ENCODE measurements at regions not wholly inside any gene's neighbourhood (a gene's known extent, or its start where the extent isn't known, plus 50 kb on each side); places are given as distances from the start of the nearest gene placed in this dataset.

DNA sequence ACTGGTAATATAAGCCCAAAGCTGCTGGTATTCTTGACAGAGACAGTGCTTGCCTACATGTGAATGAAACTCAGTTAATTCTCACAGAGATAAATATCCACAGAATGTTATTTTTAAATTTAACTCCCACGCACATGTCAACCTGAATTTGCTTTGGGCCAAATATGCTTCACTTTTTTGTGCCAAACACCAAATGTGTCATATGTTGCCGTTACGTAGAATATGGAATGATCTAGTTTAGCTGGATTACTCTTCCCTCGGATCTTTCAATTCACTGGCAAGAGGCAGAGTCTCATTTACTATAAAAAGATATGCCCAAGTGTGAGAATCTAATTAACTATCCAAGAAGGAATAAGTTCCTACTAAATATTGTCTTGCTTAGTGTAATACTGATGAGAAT lies 933.4 kb upstream of the COX7C start:
- intact Hi-C loops (cut with DNase I), result no loop called here
- DNase-seq (ENCODE audit: missing footprints), result no peak
- ATAC-seq, result no peak

DNA sequence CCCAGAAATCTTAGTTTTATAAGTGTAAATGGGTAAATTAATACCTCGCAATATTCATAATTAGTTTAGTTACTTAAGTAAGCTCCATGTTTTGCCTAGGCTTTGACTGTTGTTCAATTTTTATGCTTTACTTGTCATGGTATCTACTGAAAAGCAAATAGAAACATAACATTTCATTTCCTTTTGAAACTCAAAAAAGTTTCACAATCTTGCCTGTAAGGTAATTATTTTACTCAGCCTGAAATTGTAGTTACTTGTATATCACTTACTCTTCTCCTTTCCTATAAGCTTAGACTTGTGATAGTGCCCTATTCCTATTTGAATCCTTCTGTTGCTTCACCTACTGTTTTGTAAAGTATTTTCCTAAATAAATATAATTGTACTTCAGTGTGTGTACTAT lies 914.4 kb upstream of the COX7C start:
- intact Hi-C loops (cut with DNase I), result no loop called here
- ATAC-seq (no peak), DNase-seq (ENCODE audit: missing footprints) (no peak)

GRCh38 chr5:85709728-85710127 lies 908.0 kb upstream of the COX7C start:
- ATAC-seq, result no peak
- intact Hi-C loops (cut with DNase I), result no loop called here

DNA sequence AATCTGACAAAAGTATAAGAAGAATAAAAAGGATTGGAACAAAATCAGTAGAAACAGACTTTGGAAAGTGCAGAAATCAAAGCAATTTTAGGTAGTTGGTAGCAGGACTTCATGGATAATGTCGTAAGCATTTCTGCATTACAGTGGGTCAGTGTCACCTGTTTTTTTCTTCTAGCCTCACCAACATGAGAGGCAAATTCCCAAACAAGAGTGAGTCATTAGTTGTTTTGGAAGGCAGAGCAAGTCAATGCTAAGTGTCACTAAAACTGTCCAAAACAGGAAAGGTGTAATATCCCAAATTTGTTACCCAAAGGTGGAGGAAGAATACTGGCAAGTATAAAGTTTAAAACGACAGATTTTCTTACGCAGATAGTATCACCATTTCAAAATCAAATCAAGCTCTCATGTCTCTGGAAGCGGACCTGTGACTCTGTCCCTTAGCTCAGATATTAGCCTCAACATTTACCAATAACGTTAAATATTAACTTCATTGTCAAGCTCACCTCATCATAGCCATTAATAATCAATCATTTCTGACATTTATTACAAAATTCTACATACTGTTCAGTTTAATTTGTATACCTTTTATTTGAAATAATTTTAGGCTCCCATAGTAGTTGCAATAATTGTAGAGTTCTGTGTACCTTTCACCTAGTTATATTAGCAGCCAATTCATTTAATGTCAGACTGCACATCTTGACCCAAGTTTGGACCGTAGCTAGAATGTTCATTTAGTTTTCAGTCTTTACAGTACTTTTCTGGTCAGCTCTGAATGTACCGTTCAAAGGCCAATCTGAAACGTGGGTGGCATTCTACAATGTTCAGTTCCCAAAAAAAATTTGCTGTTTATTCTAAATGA lies 901.2 kb upstream of the COX7C start:
- ATAC-seq, result no peak
- no peak for DNase-seq (ENCODE audit: missing footprints)
- intact Hi-C loops (cut with DNase I), result no loop called here

More at GRCh38 chr5:85709728-85710127, 908.0 kb upstream of the COX7C start:
- no peak for DNase-seq (ENCODE audit: missing footprints)

DNA sequence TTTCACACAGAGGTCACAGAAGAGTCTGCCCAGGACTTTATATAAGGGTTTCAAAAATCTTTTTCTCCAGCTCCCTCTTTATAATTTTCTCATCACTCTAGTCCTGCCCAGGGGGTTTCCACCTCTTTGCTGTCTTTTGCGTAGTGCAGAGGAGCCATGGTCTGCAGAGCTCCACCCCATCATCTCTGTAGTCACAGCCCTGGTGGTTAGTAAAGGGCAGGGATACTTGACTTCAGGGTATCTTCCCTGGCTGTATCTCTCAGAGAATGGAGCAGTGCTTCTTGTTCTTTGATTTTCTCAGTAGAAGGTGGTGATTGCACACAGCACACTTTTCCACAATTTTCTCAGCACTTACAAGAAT lies 900.6 kb upstream of the COX7C start:
- ATAC-seq (no peak), DNase-seq (ENCODE audit: missing footprints) (no peak)
- intact Hi-C loops (cut with DNase I), result no loop called here

DNA sequence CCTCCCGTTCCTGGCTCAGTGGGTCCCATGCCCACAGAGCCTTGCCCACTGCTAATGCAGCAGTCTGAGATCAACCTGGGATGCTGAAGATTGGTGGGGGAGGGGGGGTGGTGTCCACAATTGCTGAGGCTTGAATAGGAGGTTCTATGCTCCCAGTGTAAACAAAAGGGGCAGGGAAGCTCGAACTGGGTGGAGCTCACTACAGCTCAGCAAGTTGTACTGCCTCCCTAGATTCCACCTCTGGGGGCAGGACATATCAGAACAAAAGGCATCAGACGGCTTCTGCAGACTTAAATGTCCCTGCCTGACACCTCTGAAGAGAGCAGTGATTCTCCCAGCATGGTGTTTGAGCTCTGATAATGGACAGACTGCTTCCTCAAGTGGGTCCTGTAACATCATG lies 885.6 kb upstream of the COX7C start:
- intact Hi-C loops (cut with DNase I), result no loop called here
- no peak for DNase-seq (ENCODE audit: missing footprints)
- no peak for ATAC-seq

DNA sequence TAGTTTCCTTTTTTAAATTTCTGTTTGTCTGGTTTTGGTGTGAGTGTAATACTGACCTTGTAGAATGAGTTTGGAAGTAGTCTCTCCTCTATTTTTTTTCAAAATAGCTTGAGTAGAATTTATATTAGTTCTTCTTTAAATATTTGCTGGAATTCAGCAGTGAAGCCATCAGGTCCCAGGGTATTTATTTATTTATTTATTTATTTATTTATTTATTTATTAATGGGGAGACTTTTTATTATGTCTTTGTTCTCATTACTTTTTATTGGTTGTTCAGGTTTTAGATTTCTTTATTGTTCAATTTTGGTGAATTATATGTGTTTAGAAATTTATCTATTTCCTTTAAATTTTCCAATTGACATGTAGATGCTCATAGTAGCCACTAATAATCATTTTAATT lies 875.8 kb upstream of the COX7C start:
- intact Hi-C loops (cut with DNase I), result no loop called here
- DNase-seq (ENCODE audit: missing footprints) (no peak), ATAC-seq (no peak)

DNA sequence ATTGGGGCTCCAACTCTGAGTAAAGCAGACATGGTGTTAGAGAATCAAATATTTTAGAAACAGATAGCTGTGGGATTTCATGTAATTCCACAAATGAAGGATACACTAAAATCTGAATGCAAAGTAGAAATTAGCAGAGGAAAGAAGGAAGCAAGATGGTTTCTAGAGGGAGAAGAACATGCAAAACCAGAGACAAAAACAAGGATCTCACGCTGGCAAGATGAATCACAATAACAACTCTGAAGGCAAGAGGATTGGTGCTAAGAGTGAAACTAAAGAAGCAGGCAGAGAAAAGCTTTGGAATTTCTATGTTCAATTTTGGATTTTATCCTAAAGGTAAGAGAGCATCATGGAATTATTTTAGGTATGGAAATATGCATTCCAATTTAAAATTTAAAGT lies 857.2 kb upstream of the COX7C start:
- no peak for DNase-seq (ENCODE audit: missing footprints)
- ATAC-seq, result no peak
- intact Hi-C loops (cut with DNase I), result no loop called here

- no peak for DNase-seq (ENCODE audit: missing footprints)
- intact Hi-C loops (cut with DNase I), result no loop called here
- ATAC-seq, result no peak
Observed at GRCh38 chr5:85769347-85769746, 848.4 kb upstream of the COX7C start.

GRCh38 chr5:85784746-85785145 lies 833.0 kb upstream of the COX7C start:
- DNase-seq (ENCODE audit: missing footprints) (no peak), ATAC-seq (no peak)
- intact Hi-C loops (cut with DNase I), result no loop called here

DNA sequence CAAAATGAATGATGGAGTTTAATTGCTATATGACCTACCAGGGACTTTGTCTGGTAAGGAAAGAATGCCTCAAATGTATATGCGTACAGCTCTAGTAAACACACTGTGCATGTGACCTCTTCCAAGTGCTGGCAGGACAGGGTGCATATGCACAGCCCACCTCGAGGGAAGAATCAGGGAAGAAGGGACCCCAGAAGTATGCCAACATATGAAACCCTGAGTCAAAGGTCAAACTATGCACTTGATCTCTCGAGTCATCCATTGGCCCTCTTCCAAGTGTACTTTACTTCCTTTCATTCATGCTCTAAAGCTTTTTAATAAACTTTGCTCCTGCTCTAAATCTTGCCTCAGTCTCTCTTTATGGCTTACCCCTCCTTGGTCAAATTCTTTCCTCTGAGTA lies 804.6 kb upstream of the COX7C start:
- DNase-seq (ENCODE audit: missing footprints), result no peak
- no peak for ATAC-seq
- intact Hi-C loops (cut with DNase I), result no loop called here

DNA sequence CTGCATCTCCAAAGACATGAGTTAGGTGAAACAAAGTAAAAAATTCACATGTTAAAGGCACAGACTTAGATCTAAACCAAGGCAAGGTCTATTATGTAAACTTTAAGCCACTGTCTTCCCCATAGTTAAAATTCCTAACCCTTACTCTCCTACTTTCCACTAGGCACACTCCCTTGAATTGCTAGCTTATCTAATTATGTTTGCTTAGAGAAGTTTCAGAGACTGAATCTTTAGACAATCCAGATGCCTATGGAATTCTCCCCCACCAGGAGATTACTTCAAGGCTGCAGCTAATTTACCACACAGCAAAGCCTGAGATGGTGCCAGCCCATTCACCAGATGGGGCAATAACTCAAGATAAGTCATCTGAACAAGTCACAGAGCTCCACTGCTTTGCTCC lies 803.1 kb upstream of the COX7C start:
- ATAC-seq (no peak), DNase-seq (ENCODE audit: missing footprints) (no peak)
- intact Hi-C loops (cut with DNase I), result no loop called here

GRCh38 chr5:85823462-85824426 lies 794.0 kb upstream of the COX7C start:
- intact Hi-C loops (cut with DNase I), result no loop called here
- no peak for ATAC-seq
- no peak for DNase-seq (ENCODE audit: missing footprints)

GRCh38 chr5:85838781-85839180 lies 779.0 kb upstream of the COX7C start:
- ATAC-seq, result no peak
- no peak for DNase-seq (ENCODE audit: missing footprints)

GRCh38 chr5:85841653-85842052 lies 776.1 kb upstream of the COX7C start:
- intact Hi-C loops (cut with DNase I), result no loop called here
- no peak for ATAC-seq
- no peak for DNase-seq (ENCODE audit: missing footprints)

More at GRCh38 chr5:85838781-85839180, 779.0 kb upstream of the COX7C start:
- intact Hi-C loops (cut with DNase I), result no loop called here

DNA sequence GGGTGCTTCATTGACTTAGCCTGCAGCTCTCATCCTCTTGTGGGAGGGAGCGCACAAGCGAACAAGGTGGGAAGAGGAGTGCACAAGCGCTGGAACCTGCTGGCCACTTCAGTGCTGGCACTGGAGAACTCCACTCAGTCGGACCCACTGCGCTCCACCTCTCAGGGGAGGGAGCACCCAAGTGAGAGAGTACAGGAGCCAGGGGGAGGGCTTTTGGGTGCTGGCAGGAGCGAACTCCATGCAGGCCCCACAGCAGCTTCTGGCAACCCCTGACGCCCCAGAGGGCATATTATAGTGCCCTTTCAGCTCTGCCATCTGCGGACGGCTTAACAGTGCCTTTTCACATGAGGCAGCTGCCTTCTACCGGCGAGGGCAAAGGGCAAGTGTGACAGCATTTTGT lies 774.2 kb upstream of the COX7C start:
- ATAC-seq (no peak), DNase-seq (ENCODE audit: missing footprints) (peak; percentile 26)
- intact Hi-C loops (cut with DNase I), result no loop called here

GRCh38 chr5:85849411-85849810 lies 768.3 kb upstream of the COX7C start:
- DNase-seq (ENCODE audit: missing footprints), result no peak
- intact Hi-C loops (cut with DNase I), result no loop called here
- ATAC-seq, result no peak

DNA sequence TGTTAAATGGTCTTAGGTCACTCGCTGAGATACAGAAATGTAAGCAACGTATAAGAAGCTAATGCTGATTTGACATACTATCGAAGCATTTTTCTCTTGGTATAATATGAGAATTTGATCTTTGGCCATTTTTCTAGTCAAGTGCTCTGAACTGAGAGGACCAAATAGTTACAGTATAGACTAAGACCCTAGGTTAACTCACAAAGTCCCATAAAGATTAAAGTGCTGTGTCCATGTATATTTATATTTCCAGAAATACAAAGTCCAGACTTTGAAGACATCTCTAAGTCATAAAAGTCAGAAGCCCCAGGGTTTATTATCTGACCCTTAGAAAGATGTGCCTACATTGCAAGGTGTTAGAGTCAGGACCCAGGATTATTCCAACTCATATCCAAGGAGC lies 752.4 kb upstream of the COX7C start:
- DNase-seq (ENCODE audit: missing footprints), result no peak
- intact Hi-C loops (cut with DNase I), result no loop called here
- ATAC-seq, result no peak

- DNase-seq (ENCODE audit: missing footprints) (no peak), ATAC-seq (no peak)
- intact Hi-C loops (cut with DNase I), result no loop called here
Observed at GRCh38 chr5:85868070-85868469, 749.7 kb upstream of the COX7C start.

DNA sequence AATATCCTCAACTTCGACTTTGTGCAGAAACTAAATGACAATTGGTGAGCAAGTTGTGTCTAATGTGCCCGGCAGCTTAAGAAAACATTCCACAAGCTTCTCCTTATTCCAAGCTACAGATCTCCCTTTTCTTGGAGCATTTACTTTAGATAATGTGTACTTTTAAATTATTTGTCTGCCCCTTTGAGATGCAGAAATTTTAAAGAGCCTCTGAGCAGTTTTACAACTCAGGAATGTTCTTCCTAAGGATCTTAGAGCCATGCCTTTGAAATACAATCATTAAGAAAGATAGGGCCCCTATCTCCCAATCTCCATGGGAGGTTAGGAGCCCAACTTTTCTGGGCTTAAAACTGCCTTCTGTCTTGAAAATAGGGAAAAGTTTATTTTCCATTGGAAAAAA lies 723.7 kb upstream of the COX7C start:
- ATAC-seq (no peak), DNase-seq (ENCODE audit: missing footprints) (no peak)
- intact Hi-C loops (cut with DNase I), result no loop called here

Measured in Right ventricle myocardium inferior (tissue), 1 donor.